HEK293 (cell line): ENCODE measurements at regions not wholly inside any gene's neighbourhood (a gene's known extent, or its start where the extent isn't known, plus 50 kb on each side); places are given as distances from the start of the nearest gene placed in this dataset.

Source experiments
- BCL11A ChIP-seq: fragments of 450-650 bp; formaldehyde crosslinking; IDR thresholded peaks from 2 replicates; pipeline ENCODE4 v1.5.1; 2016; ENCODE audit warnings: low read depth, missing biosample characterization, missing genetic modification characterization
- CTCF ChIP-seq: fragments of 450-650 bp; formaldehyde crosslinking; IDR thresholded peaks from 2 replicates; pipeline ENCODE4 v1.5.1; 2016; ENCODE audit warnings: missing biosample characterization, missing genetic modification characterization
- PBX3 ChIP-seq: sonication (generic); formaldehyde crosslinking; IDR thresholded peaks from 2 replicates; pipeline ENCODE4 v1.8.1; 2022; ENCODE audit warnings: mild to moderate bottlenecking, moderate library complexity, missing genetic modification reagents
- REPIN1 ChIP-seq: fragments of 450-650 bp; formaldehyde crosslinking; IDR thresholded peaks from 2 replicates; pipeline ENCODE4 v1.5.1; 2017; ENCODE audit warnings: missing biosample characterization, missing genetic modification characterization, low read depth
- YY1 ChIP-seq: fragments of 450-650 bp; formaldehyde crosslinking; IDR thresholded peaks from 2 replicates; pipeline ENCODE4 v1.5.1; 2018; ENCODE audit warnings: missing biosample characterization, missing genetic modification characterization
- ZFP69B ChIP-seq: fragments of 450-650 bp; formaldehyde crosslinking; IDR thresholded peaks from 2 replicates; pipeline ENCODE4 v1.5.1; 2016; ENCODE audit warnings: missing biosample characterization, missing genetic modification characterization
- ZNF274 ChIP-seq, 2 experiments: fragments of 200-500 bp in 1 of 2; fragments of 450-650 bp in 1 of 2; sonication (Bioruptor generic) in 1 of 2; formaldehyde crosslinking in 1 of 2; IDR thresholded peaks; 2 replicates each; pipeline versions ENCODE4 v1.5.1 to v1.6.1; 2014 to 2016; ENCODE audit warnings: borderline replicate concordance in 1 of 2, inconsistent platforms in 1 of 2, low read length in 1 of 2, missing biosample characterization in 1 of 2, missing genetic modification characterization in 1 of 2
- ZNF529 ChIP-seq: fragments of 450-650 bp; formaldehyde crosslinking; IDR thresholded peaks from 2 replicates; pipeline ENCODE4 v1.5.1; 2017; ENCODE audit warnings: missing genetic modification characterization, missing biosample characterization; ENCODE audit not compliant: insufficient replicate concordance
- TF ChIP-seq, protein P1 (sequence below): fragments of 450-650 bp; formaldehyde crosslinking; IDR thresholded peaks from 2 replicates; pipeline ENCODE4 v1.5.1; 2016; ENCODE audit warnings: missing biosample characterization, missing genetic modification characterization

- no peak for TF ChIP-seq CTCF (tag by site-specific recombination)
- TF ChIP-seq YY1 (tag by site-specific recombination), result no peak
- TF ChIP-seq ZNF529 (tag by site-specific recombination), result no peak
- TF ChIP-seq REPIN1 (tag by site-specific recombination), result no peak
- TF ChIP-seq PBX3 (CRISPR knock-in tag), result no peak
- TF ChIP-seq, protein P1, sequence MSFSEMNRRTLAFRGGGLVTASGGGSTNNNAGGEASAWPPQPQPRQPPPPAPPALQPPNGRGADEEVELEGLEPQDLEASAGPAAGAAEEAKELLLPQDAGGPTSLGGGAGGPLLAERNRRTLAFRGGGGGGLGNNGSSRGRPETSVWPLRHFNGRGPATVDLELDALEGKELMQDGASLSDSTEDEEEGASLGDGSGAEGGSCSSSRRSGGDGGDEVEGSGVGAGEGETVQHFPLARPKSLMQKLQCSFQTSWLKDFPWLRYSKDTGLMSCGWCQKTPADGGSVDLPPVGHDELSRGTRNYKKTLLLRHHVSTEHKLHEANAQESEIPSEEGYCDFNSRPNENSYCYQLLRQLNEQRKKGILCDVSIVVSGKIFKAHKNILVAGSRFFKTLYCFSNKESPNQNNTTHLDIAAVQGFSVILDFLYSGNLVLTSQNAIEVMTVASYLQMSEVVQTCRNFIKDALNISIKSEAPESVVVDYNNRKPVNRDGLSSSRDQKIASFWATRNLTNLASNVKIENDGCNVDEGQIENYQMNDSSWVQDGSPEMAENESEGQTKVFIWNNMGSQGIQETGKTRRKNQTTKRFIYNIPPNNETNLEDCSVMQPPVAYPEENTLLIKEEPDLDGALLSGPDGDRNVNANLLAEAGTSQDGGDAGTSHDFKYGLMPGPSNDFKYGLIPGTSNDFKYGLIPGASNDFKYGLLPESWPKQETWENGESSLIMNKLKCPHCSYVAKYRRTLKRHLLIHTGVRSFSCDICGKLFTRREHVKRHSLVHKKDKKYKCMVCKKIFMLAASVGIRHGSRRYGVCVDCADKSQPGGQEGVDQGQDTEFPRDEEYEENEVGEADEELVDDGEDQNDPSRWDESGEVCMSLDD (tag by site-specific recombination), result no peak
- TF ChIP-seq ZFP69B (tag by site-specific recombination), result no peak
- no peak for TF ChIP-seq ZNF274 (IDR thresholded peaks at IDR 0.05; ENCODE audit: low read length)
- no peak for TF ChIP-seq ZNF274 (tag by site-specific recombination; IDR thresholded peaks at IDR 0.05; ENCODE audit: borderline replicate concordance)
- TF ChIP-seq BCL11A (tag by site-specific recombination), result no peak
These were observed 195.9 kb downstream of the RTP5 start for GRCh38 chr2:242065426-242065825.
